Loucy (cell line): ENCODE measurements at regions not wholly inside any gene's neighbourhood (a gene's known extent, or its start where the extent isn't known, plus 50 kb on each side); places are given as distances from the start of the nearest gene placed in this dataset.

Source experiments
- EZH2phosphoT487 ChIP-seq: fragments of 200-600 bp; IDR thresholded peaks from 2 replicates; pipeline ENCODE4 v1.6.1; 2018; ENCODE audit warnings: antibody characterized with exemption, mild to moderate bottlenecking, moderate library complexity, borderline replicate concordance
- TF ChIP-seq, protein P1 (sequence below): fragments of 200-600 bp; sonication (generic); conservative IDR thresholded peaks from 2 replicates; pipeline ENCODE4 v1.5.1; 2014; ENCODE audit warnings: mild to moderate bottlenecking, antibody characterized with exemption, low read length

DNA sequence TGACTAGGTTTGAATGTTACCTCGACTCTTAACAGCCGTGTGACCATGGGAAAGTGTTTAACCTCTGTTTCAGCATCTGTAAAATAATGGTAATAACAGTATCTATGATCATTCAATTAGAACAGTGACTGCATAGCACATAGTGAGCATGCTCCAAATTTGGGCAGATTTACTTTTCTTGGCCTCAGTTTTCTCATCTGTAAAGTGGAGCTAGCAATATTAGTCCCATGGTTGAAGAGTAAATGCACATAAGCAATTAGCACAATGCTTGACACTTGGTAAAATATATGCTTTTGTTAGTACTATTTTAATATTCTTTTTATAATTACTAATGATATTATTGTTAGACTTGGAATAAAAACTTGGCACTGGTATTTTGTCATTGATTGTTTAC lies 66.4 kb upstream of the TANC1 start:
- TF ChIP-seq, protein P1, sequence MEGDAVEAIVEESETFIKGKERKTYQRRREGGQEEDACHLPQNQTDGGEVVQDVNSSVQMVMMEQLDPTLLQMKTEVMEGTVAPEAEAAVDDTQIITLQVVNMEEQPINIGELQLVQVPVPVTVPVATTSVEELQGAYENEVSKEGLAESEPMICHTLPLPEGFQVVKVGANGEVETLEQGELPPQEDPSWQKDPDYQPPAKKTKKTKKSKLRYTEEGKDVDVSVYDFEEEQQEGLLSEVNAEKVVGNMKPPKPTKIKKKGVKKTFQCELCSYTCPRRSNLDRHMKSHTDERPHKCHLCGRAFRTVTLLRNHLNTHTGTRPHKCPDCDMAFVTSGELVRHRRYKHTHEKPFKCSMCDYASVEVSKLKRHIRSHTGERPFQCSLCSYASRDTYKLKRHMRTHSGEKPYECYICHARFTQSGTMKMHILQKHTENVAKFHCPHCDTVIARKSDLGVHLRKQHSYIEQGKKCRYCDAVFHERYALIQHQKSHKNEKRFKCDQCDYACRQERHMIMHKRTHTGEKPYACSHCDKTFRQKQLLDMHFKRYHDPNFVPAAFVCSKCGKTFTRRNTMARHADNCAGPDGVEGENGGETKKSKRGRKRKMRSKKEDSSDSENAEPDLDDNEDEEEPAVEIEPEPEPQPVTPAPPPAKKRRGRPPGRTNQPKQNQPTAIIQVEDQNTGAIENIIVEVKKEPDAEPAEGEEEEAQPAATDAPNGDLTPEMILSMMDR, result no peak
- TF ChIP-seq EZH2phosphoT487, result no peak
